ENCODE measurements at regions not wholly inside any gene's neighbourhood (a gene's known extent, or its start where the extent isn't known, plus 50 kb on each side); places are given as distances from the start of the nearest gene placed in this dataset.

DNA sequence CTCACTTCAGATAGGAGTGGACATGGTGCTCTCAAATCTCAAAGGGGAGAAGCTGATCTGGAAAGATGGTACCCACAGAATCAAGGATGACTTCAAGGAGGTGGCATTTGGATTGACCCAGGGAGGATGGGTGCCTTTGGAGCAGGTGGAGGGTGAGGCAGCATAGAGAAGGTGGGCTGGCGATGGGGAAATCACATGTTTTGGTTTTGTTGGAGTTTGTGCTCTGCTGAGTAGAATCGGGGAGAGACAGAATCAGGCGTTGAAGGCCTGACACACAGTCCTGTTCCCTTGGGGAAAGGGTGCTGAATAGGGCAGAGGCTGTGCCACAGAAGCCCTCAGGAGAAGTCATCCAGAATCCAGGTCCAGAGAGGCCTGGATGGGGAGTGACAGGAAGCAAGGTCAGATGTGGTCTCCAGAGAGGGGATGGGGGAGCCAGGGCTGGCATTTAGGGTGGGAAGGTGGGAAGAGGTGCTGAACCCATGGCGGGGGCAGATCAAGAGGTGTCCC lies 291.1 kb downstream of the GLRX3 start:
- H3K4me2 ChIP-seq: no peak overlapping the region
- H3K36me3 ChIP-seq (ENCODE audit: insufficient read depth): no peaks in the 10 kb centered on the region
- H3K4me1 ChIP-seq (ENCODE audit: low read depth, poor library complexity, severe bottlenecking): no peaks in the 10 kb centered on the region
- TF ChIP-seq, protein P1, sequence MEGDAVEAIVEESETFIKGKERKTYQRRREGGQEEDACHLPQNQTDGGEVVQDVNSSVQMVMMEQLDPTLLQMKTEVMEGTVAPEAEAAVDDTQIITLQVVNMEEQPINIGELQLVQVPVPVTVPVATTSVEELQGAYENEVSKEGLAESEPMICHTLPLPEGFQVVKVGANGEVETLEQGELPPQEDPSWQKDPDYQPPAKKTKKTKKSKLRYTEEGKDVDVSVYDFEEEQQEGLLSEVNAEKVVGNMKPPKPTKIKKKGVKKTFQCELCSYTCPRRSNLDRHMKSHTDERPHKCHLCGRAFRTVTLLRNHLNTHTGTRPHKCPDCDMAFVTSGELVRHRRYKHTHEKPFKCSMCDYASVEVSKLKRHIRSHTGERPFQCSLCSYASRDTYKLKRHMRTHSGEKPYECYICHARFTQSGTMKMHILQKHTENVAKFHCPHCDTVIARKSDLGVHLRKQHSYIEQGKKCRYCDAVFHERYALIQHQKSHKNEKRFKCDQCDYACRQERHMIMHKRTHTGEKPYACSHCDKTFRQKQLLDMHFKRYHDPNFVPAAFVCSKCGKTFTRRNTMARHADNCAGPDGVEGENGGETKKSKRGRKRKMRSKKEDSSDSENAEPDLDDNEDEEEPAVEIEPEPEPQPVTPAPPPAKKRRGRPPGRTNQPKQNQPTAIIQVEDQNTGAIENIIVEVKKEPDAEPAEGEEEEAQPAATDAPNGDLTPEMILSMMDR (conservative IDR thresholded peaks at IDR 0.05; ENCODE audit: low read depth, low read length): no peak
- H4K20me1 ChIP-seq (ENCODE audit: insufficient read depth): no peaks in the 10 kb centered on the region
- H3K4me3 ChIP-seq (IDR thresholded peaks at IDR 0.05; ENCODE audit: insufficient read depth, low read depth, low read length): no peak overlapping the region
- no peaks in the 10 kb centered on the region for H3K79me2 ChIP-seq (ENCODE audit: insufficient read depth, low read depth)
- no peak overlapping the region for H2AFZ ChIP-seq (ENCODE audit: low read depth)
- no peak overlapping the region for H3K27ac ChIP-seq
- no peak overlapping the region for H3K9ac ChIP-seq
- 0 out of 2 replicates have a peak, but pooled peaks cover 3% of the 10 kb centered on the region for H3K27me3 ChIP-seq (ENCODE audit: insufficient read depth, low read depth)

DNA sequence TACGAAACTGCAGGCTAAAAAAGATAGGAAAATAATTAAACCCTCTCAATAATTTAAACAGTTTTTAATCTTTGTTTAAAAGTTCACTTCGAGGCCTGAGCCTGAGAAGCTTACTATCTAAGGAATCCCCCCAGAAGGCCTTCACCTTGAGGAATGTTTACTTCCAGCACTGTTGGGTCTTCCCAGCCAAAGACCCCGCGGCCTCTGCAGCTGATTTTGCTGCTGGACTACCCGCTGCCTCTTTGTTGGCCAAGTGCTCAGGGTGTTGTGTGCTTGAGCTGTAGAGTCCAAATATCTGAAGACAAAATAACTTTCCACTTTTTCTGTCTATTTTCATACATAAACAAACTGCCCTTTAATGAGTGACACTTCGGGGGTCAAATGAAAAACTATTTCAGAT lies 292.7 kb downstream of the GLRX3 start:
- H2AFZ ChIP-seq (ENCODE audit: low read depth): no peak overlapping the region
- TF ChIP-seq, protein P1 (conservative IDR thresholded peaks at IDR 0.05; ENCODE audit: low read depth, low read length): no peak

DNA sequence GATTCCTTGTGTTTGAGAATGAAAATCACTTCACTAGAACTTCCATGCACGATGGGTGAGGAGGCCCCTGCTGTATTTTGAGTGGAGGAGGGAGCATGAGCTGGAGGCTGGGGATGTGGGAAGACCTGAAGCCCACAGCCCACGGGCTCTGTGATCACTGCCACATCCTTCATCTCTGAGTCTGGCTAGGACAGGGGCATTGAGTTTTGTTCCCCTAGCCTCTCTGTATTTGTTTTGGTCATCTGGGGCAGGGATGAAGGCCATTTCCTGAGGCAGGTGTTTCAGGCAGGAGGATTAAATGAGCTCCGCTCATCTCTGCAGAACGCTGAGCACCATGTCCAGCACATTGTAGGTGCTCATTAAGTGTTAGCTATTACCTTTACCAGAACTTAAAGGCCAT lies 293.6 kb downstream of the GLRX3 start:
- H3K27me3 ChIP-seq (ENCODE audit: insufficient read depth, low read depth): 0 out of 2 replicates have a peak, but pooled peaks cover 3% of the 10 kb centered on the region
- H4K20me1 ChIP-seq (ENCODE audit: insufficient read depth): no peaks in the 10 kb centered on the region
- TF ChIP-seq, protein P1 (conservative IDR thresholded peaks at IDR 0.05; ENCODE audit: low read depth, low read length): no peak
- no peak overlapping the region for H3K9ac ChIP-seq
- no peak overlapping the region for H2AFZ ChIP-seq (ENCODE audit: low read depth)
- H3K4me3 ChIP-seq (IDR thresholded peaks at IDR 0.05; ENCODE audit: insufficient read depth, low read depth, low read length): no peak overlapping the region
- no peaks in the 10 kb centered on the region for H3K36me3 ChIP-seq (ENCODE audit: insufficient read depth)
- no peak overlapping the region for H3K4me2 ChIP-seq
- H3K4me1 ChIP-seq (ENCODE audit: low read depth, poor library complexity, severe bottlenecking): no peaks in the 10 kb centered on the region
- no peak overlapping the region for H3K27ac ChIP-seq
- H3K79me2 ChIP-seq (ENCODE audit: insufficient read depth, low read depth): no peaks in the 10 kb centered on the region

More for the DNA sequence above, 292.7 kb downstream of the GLRX3 start:
- H3K27me3 ChIP-seq (ENCODE audit: insufficient read depth, low read depth): 0 out of 2 replicates have a peak, but pooled peaks cover 3% of the 10 kb centered on the region
- no peaks in the 10 kb centered on the region for H4K20me1 ChIP-seq (ENCODE audit: insufficient read depth)
- H3K27ac ChIP-seq: no peak overlapping the region
- H3K79me2 ChIP-seq (ENCODE audit: insufficient read depth, low read depth): no peaks in the 10 kb centered on the region
- H3K36me3 ChIP-seq (ENCODE audit: insufficient read depth): no peaks in the 10 kb centered on the region
- no peak overlapping the region for H3K9ac ChIP-seq
- H3K4me2 ChIP-seq: no peak overlapping the region
- no peak overlapping the region for H3K4me3 ChIP-seq (IDR thresholded peaks at IDR 0.05; ENCODE audit: insufficient read depth, low read depth, low read length)
- no peaks in the 10 kb centered on the region for H3K4me1 ChIP-seq (ENCODE audit: low read depth, poor library complexity, severe bottlenecking)

DNA sequence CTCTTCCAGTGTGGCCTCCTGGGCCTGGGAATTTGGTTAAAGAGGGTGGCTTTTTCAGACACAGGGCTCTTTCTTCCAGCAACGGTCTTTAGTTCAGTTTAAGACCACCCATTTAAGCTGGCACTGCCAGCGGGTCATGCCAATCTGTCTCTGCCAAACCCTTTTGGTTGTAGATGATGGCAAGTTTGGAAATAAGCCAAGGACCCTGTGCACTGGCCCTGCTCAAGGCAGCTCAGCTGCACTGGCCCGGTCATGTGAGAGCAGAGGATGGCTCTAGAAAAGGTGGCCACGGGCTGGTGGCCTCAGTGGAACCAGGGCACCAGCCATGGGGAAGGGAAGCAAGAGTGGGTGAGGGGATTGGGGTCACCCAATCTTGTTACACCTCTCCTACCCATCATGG lies 294.1 kb downstream of the GLRX3 start:
- H3K4me3 ChIP-seq (IDR thresholded peaks at IDR 0.05; ENCODE audit: insufficient read depth, low read depth, low read length): no peak overlapping the region
- no peaks in the 10 kb centered on the region for H4K20me1 ChIP-seq (ENCODE audit: insufficient read depth)
- no peak overlapping the region for H3K9ac ChIP-seq
- no peaks in the 10 kb centered on the region for H3K36me3 ChIP-seq (ENCODE audit: insufficient read depth)
- TF ChIP-seq, protein P1 (conservative IDR thresholded peaks at IDR 0.05; ENCODE audit: low read depth, low read length): no peak
- no peaks in the 10 kb centered on the region for H3K4me1 ChIP-seq (ENCODE audit: low read depth, poor library complexity, severe bottlenecking)
- no peak overlapping the region for H3K27ac ChIP-seq
- H3K27me3 ChIP-seq (ENCODE audit: insufficient read depth, low read depth): 0 out of 2 replicates have a peak, but pooled peaks cover 3% of the 10 kb centered on the region
- H2AFZ ChIP-seq (ENCODE audit: low read depth): no peak overlapping the region
- H3K4me2 ChIP-seq: no peak overlapping the region
- H3K79me2 ChIP-seq (ENCODE audit: insufficient read depth, low read depth): no peaks in the 10 kb centered on the region

All from KMS-11 (cell line).